PC-3 (cell line): ENCODE measurements at regions not wholly inside any gene's neighbourhood (a gene's known extent, or its start where the extent isn't known, plus 50 kb on each side); places are given as distances from the start of the nearest gene placed in this dataset.

Experiments used
- ATAC-seq: fragments of 200-7000 bp; cut with Tn5 transposase; 2 replicates; pipeline ENCODE4 v1.9.1; 2020; ENCODE audit warnings: mild to moderate bottlenecking, moderate library complexity
- BruUV-seq: library from RNA; stranded (reverse); fragments of 400-500 nt; replicated peaks from 2 replicates; lab custom pipeline; 2021; lab: Mats Ljungman, UMichigan
- CTCF ChIA-PET: fragments of 300-600 bp; sonication (Branson Sonifier 250); formaldehyde crosslinking; loops from one replicate; lab custom pipeline; 2022; ENCODE audit warnings: antibody characterized with exemption; lab: Charles Lee
- POLR2A ChIA-PET: fragments of 300-600 bp; sonication (Branson Sonifier 250); formaldehyde crosslinking; loops from one replicate; lab custom pipeline; 2022; ENCODE audit warnings: antibody characterized with exemption; ENCODE audit not compliant: unreplicated experiment; lab: Charles Lee
- DNase-seq: peaks from one replicate; pipeline ENCODE4 v3.0.0-alpha.2; 2015
- H2AFZ ChIP-seq: fragments of 300-600 bp; sonication (generic); 2 replicates; pipeline ENCODE4 v1.6.0; 2016; ENCODE audit warnings: antibody characterized with exemption, low read length
- H3F3A ChIP-seq: fragments of 300-600 bp; sonication (generic); one replicate; pipeline ENCODE4 v1.6.0; 2017; ENCODE audit warnings: antibody characterized with exemption, low read length, control low read depth, mild to moderate bottlenecking; ENCODE audit not compliant: unreplicated experiment
- H3K27ac ChIP-seq: fragments of 300-600 bp; sonication (generic); 2 replicates; pipeline ENCODE4 v1.5.1; 2016; ENCODE audit warnings: mild to moderate bottlenecking, low read length
- H3K27me3 ChIP-seq: fragments of 300-600 bp; sonication (generic); 2 replicates; pipeline ENCODE4 v1.6.1; 2016; ENCODE audit warnings: low read length, mixed read lengths
- H3K36me3 ChIP-seq: fragments of 300-600 bp; sonication (generic); 2 replicates; pipeline ENCODE4 v1.6.1; 2016; ENCODE audit warnings: low read depth, mixed run types, low read length, mixed read lengths
- H3K4me1 ChIP-seq: fragments of 300-600 bp; sonication (generic); 2 replicates; pipeline ENCODE4 v1.5.1; 2016; ENCODE audit warnings: low read length; ENCODE audit not compliant: insufficient read depth
- H3K4me2 ChIP-seq: fragments of 300-600 bp; sonication (generic); 2 replicates; pipeline ENCODE4 v1.6.0; 2016; ENCODE audit warnings: low read length
- H3K4me3 ChIP-seq: fragments of 300-600 bp; sonication (generic); 2 replicates; pipeline ENCODE4 v1.5.1; 2016; ENCODE audit warnings: mild to moderate bottlenecking, low read length, mixed read lengths
- H3K79me2 ChIP-seq: fragments of 300-600 bp; sonication (generic); 2 replicates; pipeline ENCODE4 v1.6.1; 2017; ENCODE audit warnings: low read length, mixed read lengths
- H3K9ac ChIP-seq: fragments of 300-600 bp; sonication (generic); 2 replicates; pipeline ENCODE4 v1.6.0; 2016; ENCODE audit warnings: mild to moderate bottlenecking, low read length
- H3K9me2 ChIP-seq: fragments of 300-600 bp; sonication (generic); replicated peaks from 2 replicates; pipeline ENCODE4 v1.6.1; 2016; ENCODE audit warnings: mixed run types, low read length, mixed read lengths
- H3K9me3 ChIP-seq: fragments of 300-600 bp; sonication (generic); 2 replicates; pipeline ENCODE4 v1.6.1; 2016; ENCODE audit warnings: low read length, mixed read lengths
- H4K20me1 ChIP-seq: fragments of 300-600 bp; sonication (generic); 2 replicates; pipeline ENCODE4 v1.6.1; 2016; ENCODE audit warnings: low read length, mixed read lengths
- CTCF ChIP-seq: fragments of 300-600 bp; sonication (generic); conservative IDR thresholded peaks from 2 replicates; pipeline ENCODE4 v1.5.1; 2017; ENCODE audit warnings: antibody characterized with exemption, low read depth, mild to moderate bottlenecking, low read length
- EZH2 ChIP-seq: fragments of 300-600 bp; sonication (generic); IDR thresholded peaks from one replicate; pipeline ENCODE4 v1.6.1; 2017; ENCODE audit warnings: antibody characterized with exemption, mild to moderate bottlenecking, low read length; ENCODE audit not compliant: unreplicated experiment
- EZH2phosphoT487 ChIP-seq: fragments of 300-600 bp; sonication (generic); IDR thresholded peaks from 2 replicates; pipeline ENCODE4 v1.6.1; 2018; ENCODE audit warnings: mild to moderate bottlenecking, antibody characterized with exemption, low read length, borderline replicate concordance
- intact Hi-C: fragments of 100-400 bp; cut with micrococcal nuclease; formaldehyde crosslinking; loops from 2 replicates; pipeline ENCODE4 v1.9.0; 2023

GRCh38 chr2:187091664-187092063 lies 242.7 kb upstream of the ZSWIM2 start:
- POLR2A ChIA-PET = no interaction called here
- no peak overlapping the region for H2AFZ ChIP-seq
- no TSS peak for BruUV-seq
- H3K9ac ChIP-seq = no peak overlapping the region
- H3F3A ChIP-seq = no peaks in the 10 kb centered on the region
- no peaks in the 10 kb centered on the region for H4K20me1 ChIP-seq
- no peaks in the 10 kb centered on the region for H3K9me2 ChIP-seq
- CTCF ChIA-PET = no interaction called here
- intact Hi-C loops = no loop called here
- 0 out of 2 replicates have a peak, but pooled peaks cover 4% of the 10 kb centered on the region for H3K27me3 ChIP-seq
- ATAC-seq (no peak), DNase-seq (no peak)
- TF ChIP-seq EZH2phosphoT487 (no peak), CTCF (no peak), EZH2 (no peak)
- no peaks in the 10 kb centered on the region for H3K9me3 ChIP-seq
- H3K27ac ChIP-seq = no peak overlapping the region
- no peak overlapping the region for H3K4me3 ChIP-seq
- H3K4me2 ChIP-seq = no peak overlapping the region
- no peaks in the 10 kb centered on the region for H3K79me2 ChIP-seq
- H3K4me1 ChIP-seq = no peaks in the 10 kb centered on the region
- no peaks in the 10 kb centered on the region for H3K36me3 ChIP-seq

- no TSS peak for BruUV-seq
These were observed 235.6 kb upstream of the ZSWIM2 start for GRCh38 chr2:187084524-187084923.

More at GRCh38 chr2:187084524-187084923, 235.6 kb upstream of the ZSWIM2 start:
- intact Hi-C loops = no loop called here
- no peak overlapping the region for H2AFZ ChIP-seq
- TF ChIP-seq CTCF = no peak
- no peak for TF ChIP-seq EZH2
- TF ChIP-seq EZH2phosphoT487 = no peak
- POLR2A ChIA-PET = no interaction called here
- 0 out of 2 replicates have a peak, but pooled peaks cover 9% of the 10 kb centered on the region for H3K27me3 ChIP-seq
- no peaks in the 10 kb centered on the region; the same call in 1 of the 2 replicates for H3K9me2 ChIP-seq
- no peak overlapping the region for H3K9ac ChIP-seq
- no peaks in the 10 kb centered on the region for H3F3A ChIP-seq
- ATAC-seq (no peak), DNase-seq (no peak)
- H3K27ac ChIP-seq = no peak overlapping the region
- H3K4me1 ChIP-seq = no peaks in the 10 kb centered on the region
- H3K79me2 ChIP-seq = no peaks in the 10 kb centered on the region
- CTCF ChIA-PET = no interaction called here
- no peak overlapping the region for H3K4me2 ChIP-seq
- H3K4me3 ChIP-seq = no peak overlapping the region
- H3K36me3 ChIP-seq = no peaks in the 10 kb centered on the region
- no peaks in the 10 kb centered on the region for H4K20me1 ChIP-seq
- no peaks in the 10 kb centered on the region for H3K9me3 ChIP-seq
